GM19467 (cell line): ENCODE measurements at regions not wholly inside any gene's neighbourhood (a gene's known extent, or its start where the extent isn't known, plus 50 kb on each side); places are given as distances from the start of the nearest gene placed in this dataset.
"Not testable (repeated sequence)": the region's sequence is repeated elsewhere in the genome, so short reads cannot be mapped to it uniquely, and the experiment has no call there.

ENCODE experiments used
- ATAC-seq: cut with Tn5 transposase; IDR thresholded peaks from one replicate; pipeline ENCODE4 v1.9.1; 2021; ENCODE audit warnings: mild to moderate bottlenecking, moderate library complexity; ENCODE audit not compliant: unreplicated experiment

- no peak for ATAC-seq
Observed at GRCh38 chr10:121131014-121131413, 279.9 kb downstream of the WDR11 start.

- no peak for ATAC-seq
Observed at GRCh38 chr10:121131426-121132265, 280.5 kb downstream of the WDR11 start.

GRCh38 chr10:121132273-121132672 lies 281.1 kb downstream of the WDR11 start:
- ATAC-seq: no peak

- ATAC-seq: no peak
Observed at GRCh38 chr10:121133901-121134300, 282.7 kb downstream of the WDR11 start.

- ATAC-seq: no peak
Observed at GRCh38 chr10:121134711-121135110, 283.5 kb downstream of the WDR11 start.

- ATAC-seq: no peak
Observed at GRCh38 chr10:121135512-121135911, 284.4 kb downstream of the WDR11 start.

GRCh38 chr10:121137533-121137932 lies 286.4 kb downstream of the WDR11 start:
- ATAC-seq: no peak

- no peak for ATAC-seq
Observed at GRCh38 chr10:121138112-121138860, 287.1 kb downstream of the WDR11 start.

GRCh38 chr10:121138918-121139317 lies 287.8 kb downstream of the WDR11 start:
- no peak for ATAC-seq

- not testable (repeated sequence) for ATAC-seq
Observed at GRCh38 chr10:121145802-121146395, 294.7 kb downstream of the WDR11 start.

- ATAC-seq: no peak
Observed at GRCh38 chr10:121148921-121149320, 297.8 kb downstream of the WDR11 start.

GRCh38 chr10:121152033-121152432 lies 300.9 kb downstream of the WDR11 start:
- ATAC-seq: no peak

- no peak for ATAC-seq
Observed at GRCh38 chr10:121152935-121153334, 301.8 kb downstream of the WDR11 start.

GRCh38 chr10:121154310-121154709 lies 303.1 kb downstream of the WDR11 start:
- no peak for ATAC-seq

- no peak for ATAC-seq
Observed at GRCh38 chr10:121154846-121155245, 303.7 kb downstream of the WDR11 start.

- no peak for ATAC-seq
Observed at GRCh38 chr10:121155742-121156474, 304.7 kb downstream of the WDR11 start.

- no peak for ATAC-seq
Observed at GRCh38 chr10:121157998-121158397, 306.8 kb downstream of the WDR11 start.

GRCh38 chr10:121158988-121159579 lies 307.9 kb downstream of the WDR11 start:
- no peak for ATAC-seq

- ATAC-seq: no peak
Observed at GRCh38 chr10:121159670-121160069, 308.5 kb downstream of the WDR11 start.

GRCh38 chr10:121165276-121165675 lies 314.1 kb downstream of the WDR11 start:
- ATAC-seq: no peak
